Transverse colon (tissue), 4 donors: ENCODE measurements at regions not wholly inside any gene's neighbourhood (a gene's known extent, or its start where the extent isn't known, plus 50 kb on each side); places are given as distances from the start of the nearest gene placed in this dataset.

Experiments used
- DNase-seq: peaks from one replicate; pipeline ENCODE4 v3.0.0-alpha.2; 2019
- H3K27ac ChIP-seq, 4 donors: fragments of 200-600 bp; sonication (generic); 2 replicates each; pipeline ENCODE4 v1.5.1; 2016 to 2018; ENCODE audit warnings: inconsistent platforms in 4 of 4
- H3K27me3 ChIP-seq: fragments of 200-600 bp; sonication (generic); 2 replicates; pipeline ENCODE4 v1.5.1; 2017; ENCODE audit warnings: inconsistent platforms
- H3K36me3 ChIP-seq, 4 donors: fragments of 200-600 bp; sonication (generic); 2 replicates each; pipeline ENCODE4 v1.5.1; 2017 to 2019; ENCODE audit warnings: inconsistent platforms in 4 of 4
- H3K4me1 ChIP-seq, 4 donors: fragments of 200-600 bp; sonication (generic); 2 replicates each; pipeline ENCODE4 v1.5.1; 2017 to 2020; ENCODE audit warnings: inconsistent platforms in 4 of 4
- H3K4me3 ChIP-seq, 4 donors: fragments of 200-600 bp; sonication (generic); 1 replicate in 1 of 4; 2 replicates in 3 of 4; pipeline versions ENCODE4 v1.5.1 to v1.6.1; 2017 to 2019; ENCODE audit warnings: inconsistent platforms in 4 of 4
- H3K9me3 ChIP-seq, 2 donors: fragments of 200-600 bp; sonication (generic); 2 replicates each; pipeline ENCODE4 v1.5.1; 2017 to 2019; ENCODE audit warnings: inconsistent platforms in 2 of 2
- EP300 ChIP-seq: sonication (generic); formaldehyde crosslinking; IDR thresholded peaks from one replicate; pipeline ENCODE4 v1.6.1; 2017; ENCODE audit warnings: antibody characterized with exemption, low read depth
- POLR2A ChIP-seq: fragments of 450-650 bp; IDR thresholded peaks from one replicate; pipeline ENCODE4 v1.6.1; 2016; ENCODE audit warnings: antibody characterized with exemption, mild to moderate bottlenecking, moderate library complexity
- POLR2AphosphoS5 ChIP-seq, 3 donors: sonication (generic); formaldehyde crosslinking; IDR thresholded peaks; one replicate each; pipeline ENCODE4 v1.6.1; 2016; ENCODE audit warnings: antibody characterized with exemption in 3 of 3
- WGBS, 2 donors: methylation state at CpG; one replicate each; pipeline ENCODE4 v1.1.5; 2018; ENCODE audit warnings: low coverage in 1 of 2; 5-methylcytosine and 5-hydroxymethylcytosine counted together
- in situ Hi-C, 4 donors: fragments of 200-750 bp; cut with MboI; loops; one replicate each; pipeline versions ENCODE4 v1.15.0 to v1.15.1; 2017; ENCODE audit warnings: low sequenced_read_pairs in 3 of 4, low pct_ligation_motif_present in 1 of 4, low pct_unique_long_range_greater_than_20kb in 1 of 4
- intact Hi-C: fragments of 100-400 bp; cut with DNase I; formaldehyde crosslinking; loops from one replicate; pipeline ENCODE4 v1.15.1; 2023; ENCODE audit warnings: low total_unique reads
- TF ChIP-seq, protein P1 (sequence below), 5 experiments: fragments of 200-600 bp in 3 of 5; fragments of 450-650 bp in 2 of 5; sonication (generic) in 3 of 5; IDR thresholded peaks; 1 replicate in 2 of 5; 2 replicates in 3 of 5; pipeline ENCODE4 v1.5.1; 2016 to 2017; ENCODE audit warnings: antibody characterized with exemption in 5 of 5, inconsistent platforms in 3 of 5, mild to moderate bottlenecking in 2 of 5, moderate library complexity in 1 of 5

DNA sequence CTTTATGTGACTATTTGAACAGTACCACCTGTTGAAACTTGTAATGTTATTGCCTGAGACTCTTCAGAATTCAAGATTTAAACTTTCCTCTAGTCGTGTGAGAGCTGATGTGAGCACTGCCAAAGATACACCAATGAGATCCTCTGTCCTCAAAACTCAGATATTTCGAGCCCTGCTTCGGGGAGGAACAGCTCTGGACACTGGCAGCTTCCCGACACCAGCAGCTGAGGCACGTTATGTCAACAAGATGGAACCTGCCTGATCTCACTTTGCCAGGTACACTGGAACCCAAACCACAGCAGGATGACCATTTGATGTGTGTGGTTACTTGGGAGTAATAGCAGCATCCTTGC, 319.9 kb upstream of the RBMS1 start:
- Histone ChIP-seq H3K4me3 (no peak overlapping the region), H3K9me3 (no peaks in the 10 kb centered on the region), H3K36me3 (no peaks in the 10 kb centered on the region), H3K27ac (no peak overlapping the region), H3K27me3 (no peaks in the 10 kb centered on the region), H3K4me1 (peaks cover 0 to 6% (median 0%) of the 10 kb centered on the region in 4 donors)
- 59% methylated on average over 5 of the region's 5 CpGs; no CpG with 5 or more reads in 1 of the 2 donors for WGBS, 2 donors
- TF ChIP-seq, protein P1, sequence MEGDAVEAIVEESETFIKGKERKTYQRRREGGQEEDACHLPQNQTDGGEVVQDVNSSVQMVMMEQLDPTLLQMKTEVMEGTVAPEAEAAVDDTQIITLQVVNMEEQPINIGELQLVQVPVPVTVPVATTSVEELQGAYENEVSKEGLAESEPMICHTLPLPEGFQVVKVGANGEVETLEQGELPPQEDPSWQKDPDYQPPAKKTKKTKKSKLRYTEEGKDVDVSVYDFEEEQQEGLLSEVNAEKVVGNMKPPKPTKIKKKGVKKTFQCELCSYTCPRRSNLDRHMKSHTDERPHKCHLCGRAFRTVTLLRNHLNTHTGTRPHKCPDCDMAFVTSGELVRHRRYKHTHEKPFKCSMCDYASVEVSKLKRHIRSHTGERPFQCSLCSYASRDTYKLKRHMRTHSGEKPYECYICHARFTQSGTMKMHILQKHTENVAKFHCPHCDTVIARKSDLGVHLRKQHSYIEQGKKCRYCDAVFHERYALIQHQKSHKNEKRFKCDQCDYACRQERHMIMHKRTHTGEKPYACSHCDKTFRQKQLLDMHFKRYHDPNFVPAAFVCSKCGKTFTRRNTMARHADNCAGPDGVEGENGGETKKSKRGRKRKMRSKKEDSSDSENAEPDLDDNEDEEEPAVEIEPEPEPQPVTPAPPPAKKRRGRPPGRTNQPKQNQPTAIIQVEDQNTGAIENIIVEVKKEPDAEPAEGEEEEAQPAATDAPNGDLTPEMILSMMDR (IDR thresholded peaks at IDR 0.05): no peak
- TF ChIP-seq EP300 (no peak), POLR2AphosphoS5 (IDR thresholded peaks at IDR 0.05) (no peak), POLR2A (no peak)
- in situ Hi-C loops: no loop called here
- DNase-seq: no peak
- intact Hi-C loops: no loop called here

DNA sequence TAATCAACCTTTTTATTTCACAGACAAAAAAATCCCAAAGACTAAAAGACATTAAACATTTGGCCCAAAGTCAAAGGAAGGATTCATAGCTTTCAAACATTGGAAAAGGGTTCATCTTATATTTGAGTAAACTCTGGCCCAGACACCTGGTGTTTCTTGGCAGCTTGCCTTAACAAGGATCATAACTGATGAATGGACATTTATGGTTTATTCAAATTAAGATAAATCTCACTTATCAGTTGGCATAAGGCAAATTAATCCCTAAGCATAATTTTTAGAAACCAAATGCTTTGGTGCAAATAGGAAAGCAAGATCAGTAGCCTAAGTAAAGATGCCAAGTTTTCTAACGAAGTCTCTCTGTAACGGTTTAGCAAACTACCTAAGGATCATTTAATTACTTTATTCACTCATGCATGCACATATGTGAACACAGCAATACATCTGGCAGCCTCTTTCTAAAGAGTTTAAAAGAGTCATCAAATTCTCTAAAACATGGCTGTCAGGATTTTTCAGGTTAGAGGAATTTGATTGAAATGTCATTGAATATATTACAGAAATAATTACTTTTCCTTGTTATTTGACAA, 323.4 kb upstream of the RBMS1 start:
- H3K4me3 ChIP-seq: no peak overlapping the region
- no peak overlapping the region for H3K27ac ChIP-seq
- intact Hi-C loops (no loop called here), in situ Hi-C loops (no loop called here)
- H3K27me3 ChIP-seq: no peaks in the 10 kb centered on the region
- peaks cover 0 to 6% (median 0%) of the 10 kb centered on the region in 4 donors for H3K4me1 ChIP-seq
- 37 to 55% methylated on average over 2 of the region's 2 CpGs for WGBS, 2 donors
- H3K36me3 ChIP-seq: no peaks in the 10 kb centered on the region
- TF ChIP-seq POLR2AphosphoS5 (IDR thresholded peaks at IDR 0.05) (no peak), EP300 (no peak), POLR2A (no peak)
- TF ChIP-seq, protein P1 (IDR thresholded peaks at IDR 0.05): no peak
- DNase-seq: no peak
- no peaks in the 10 kb centered on the region for H3K9me3 ChIP-seq

DNA sequence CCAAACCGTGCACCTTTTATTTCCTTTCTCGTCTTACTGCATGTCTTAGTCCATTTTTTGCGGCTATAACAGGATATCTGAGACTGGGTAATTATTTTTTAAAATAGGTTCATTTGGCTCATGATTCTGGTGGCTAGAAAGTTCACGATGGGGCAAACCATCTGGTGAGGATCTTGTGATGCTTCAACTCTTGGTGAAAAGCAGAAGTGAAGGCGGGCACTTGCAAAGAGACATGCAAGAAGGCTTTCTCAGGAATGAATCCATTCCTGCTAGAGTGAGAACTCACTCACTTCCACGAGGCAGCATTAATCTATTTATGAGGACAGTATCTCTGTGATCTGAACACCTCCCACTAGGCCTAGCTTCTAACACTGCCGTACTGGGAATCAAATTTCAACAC, 327.1 kb upstream of the RBMS1 start:
- Histone ChIP-seq H3K9me3 (peaks cover 14 to 17% of the 10 kb centered on the region in 2 donors), H3K4me3 (no peak overlapping the region), H3K36me3 (no peaks in the 10 kb centered on the region), H3K27me3 (no peaks in the 10 kb centered on the region), H3K4me1 (peaks cover 0 to 6% (median 0%) of the 10 kb centered on the region in 4 donors), H3K27ac (no peak overlapping the region)
- intact Hi-C loops: no loop called here
- DNase-seq: no peak
- in situ Hi-C loops: no loop called here
- TF ChIP-seq EP300 (no peak), POLR2A (no peak), POLR2AphosphoS5 (IDR thresholded peaks at IDR 0.05) (no peak)
- TF ChIP-seq, protein P1 (IDR thresholded peaks at IDR 0.05): no peak
- WGBS, 2 donors: 80 to 89% methylated on average over 4 to 7 of the region's 7 CpGs

DNA sequence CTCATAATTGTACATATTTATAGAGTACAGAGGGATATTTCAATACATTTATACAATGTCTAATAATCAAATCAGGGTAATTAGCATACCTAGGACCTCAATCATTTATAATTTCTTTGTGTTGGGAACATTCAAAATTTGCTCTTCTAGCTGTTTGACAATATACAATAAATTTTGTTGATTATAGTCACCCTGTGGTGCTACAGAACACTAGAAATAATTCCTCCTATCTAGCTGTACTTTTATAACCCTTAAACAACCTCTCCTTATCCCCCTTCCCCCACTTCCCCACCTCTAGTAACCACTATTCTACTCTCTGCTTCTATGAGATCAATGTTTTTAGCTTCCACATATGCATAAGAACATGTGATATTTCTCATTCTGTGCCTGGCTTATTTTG, 328.4 kb upstream of the RBMS1 start:
- intact Hi-C loops (no loop called here), in situ Hi-C loops (no loop called here)
- TF ChIP-seq, protein P1 (IDR thresholded peaks at IDR 0.05): no peak
- TF ChIP-seq EP300: no peak
- no peak for TF ChIP-seq POLR2AphosphoS5 (IDR thresholded peaks at IDR 0.05)
- no peak for TF ChIP-seq POLR2A
- Histone ChIP-seq H3K4me3 (no peak overlapping the region), H3K9me3 (peaks cover 20 to 24% of the 10 kb centered on the region in 2 donors), H3K36me3 (no peaks in the 10 kb centered on the region), H3K27me3 (no peaks in the 10 kb centered on the region), H3K4me1 (peaks cover 0 to 1% (median 0%) of the 10 kb centered on the region in 4 donors), H3K27ac (no peak overlapping the region)
- DNase-seq: no peak
